ENCODE measurements at regions not wholly inside any gene's neighbourhood (a gene's known extent, or its start where the extent isn't known, plus 50 kb on each side); places are given as distances from the start of the nearest gene placed in this dataset.

DNA sequence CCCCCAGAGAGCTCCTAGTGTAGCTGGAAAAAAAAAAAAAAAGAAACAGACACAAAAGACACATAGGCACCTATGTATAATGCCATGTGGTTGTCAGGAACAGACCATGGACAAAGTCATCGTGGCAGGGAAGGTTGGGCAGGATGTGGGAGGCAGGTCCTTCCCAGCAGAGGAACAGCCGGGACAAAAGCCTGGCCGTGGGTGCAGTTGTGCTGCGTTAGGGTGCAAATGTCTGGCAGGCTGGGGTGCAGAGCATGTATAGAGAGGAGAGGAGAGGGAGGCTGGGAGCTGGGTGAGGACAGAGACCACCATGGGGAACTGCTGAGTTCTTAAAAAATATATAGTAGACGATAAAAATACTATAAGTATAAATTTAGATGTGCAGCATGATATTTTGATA is 125.7 kb upstream of the C1orf174 start:
- TF ChIP-seq, protein P1, sequence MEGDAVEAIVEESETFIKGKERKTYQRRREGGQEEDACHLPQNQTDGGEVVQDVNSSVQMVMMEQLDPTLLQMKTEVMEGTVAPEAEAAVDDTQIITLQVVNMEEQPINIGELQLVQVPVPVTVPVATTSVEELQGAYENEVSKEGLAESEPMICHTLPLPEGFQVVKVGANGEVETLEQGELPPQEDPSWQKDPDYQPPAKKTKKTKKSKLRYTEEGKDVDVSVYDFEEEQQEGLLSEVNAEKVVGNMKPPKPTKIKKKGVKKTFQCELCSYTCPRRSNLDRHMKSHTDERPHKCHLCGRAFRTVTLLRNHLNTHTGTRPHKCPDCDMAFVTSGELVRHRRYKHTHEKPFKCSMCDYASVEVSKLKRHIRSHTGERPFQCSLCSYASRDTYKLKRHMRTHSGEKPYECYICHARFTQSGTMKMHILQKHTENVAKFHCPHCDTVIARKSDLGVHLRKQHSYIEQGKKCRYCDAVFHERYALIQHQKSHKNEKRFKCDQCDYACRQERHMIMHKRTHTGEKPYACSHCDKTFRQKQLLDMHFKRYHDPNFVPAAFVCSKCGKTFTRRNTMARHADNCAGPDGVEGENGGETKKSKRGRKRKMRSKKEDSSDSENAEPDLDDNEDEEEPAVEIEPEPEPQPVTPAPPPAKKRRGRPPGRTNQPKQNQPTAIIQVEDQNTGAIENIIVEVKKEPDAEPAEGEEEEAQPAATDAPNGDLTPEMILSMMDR (IDR thresholded peaks at IDR 0.05): no peak
- no peak for TF ChIP-seq POLR2A (IDR thresholded peaks at IDR 0.05)
- no peak for TF ChIP-seq POLR2AphosphoS5 (IDR thresholded peaks at IDR 0.05)
